Mucosa of rectum (tissue), 2 donors: ENCODE measurements at regions not wholly inside any gene's neighbourhood (a gene's known extent, or its start where the extent isn't known, plus 50 kb on each side); places are given as distances from the start of the nearest gene placed in this dataset.

Experiments
- H3K27ac ChIP-seq, 2 donors: one replicate each; pipeline ENCODE4 v1.7.0; 2013; ENCODE audit warnings: inconsistent platforms in 2 of 2, low read depth in 2 of 2, low read length in 2 of 2
- H3K27me3 ChIP-seq, 2 donors: one replicate each; pipeline ENCODE4 v1.7.0; 2013; ENCODE audit warnings: low read length in 2 of 2; ENCODE audit not compliant: control insufficient read depth in 2 of 2, insufficient read depth in 2 of 2
- H3K36me3 ChIP-seq, 2 donors: one replicate each; pipeline ENCODE4 v1.7.0; 2013; ENCODE audit warnings: low read length in 2 of 2; ENCODE audit not compliant: control insufficient read depth in 2 of 2, insufficient read depth in 2 of 2
- H3K4me1 ChIP-seq, 2 donors: one replicate each; pipeline ENCODE4 v1.7.0; 2013; ENCODE audit warnings: low read length in 2 of 2, mild to moderate bottlenecking in 1 of 2; ENCODE audit not compliant: control insufficient read depth in 2 of 2, insufficient read depth in 2 of 2
- H3K4me3 ChIP-seq, 2 donors: one replicate each; pipeline ENCODE4 v1.7.0; 2013; ENCODE audit warnings: low read length in 2 of 2
- H3K9ac ChIP-seq, 2 donors: one replicate each; pipeline ENCODE4 v1.7.0; 2013; ENCODE audit warnings: low read length in 2 of 2, low read depth in 1 of 2, mild to moderate bottlenecking in 1 of 2
- H3K9me3 ChIP-seq, 2 donors: one replicate each; pipeline ENCODE4 v1.7.0; 2013; ENCODE audit warnings: low read length in 2 of 2; ENCODE audit not compliant: control insufficient read depth in 2 of 2
- donor health status: healthy.
- donor health status: Normal muscosa, but diverticular disease.

- no peaks in the 10 kb centered on the region for H3K4me1 ChIP-seq
- no peak overlapping the region for H3K9ac ChIP-seq
- no peaks in the 10 kb centered on the region for H3K27me3 ChIP-seq
- no peak overlapping the region for H3K4me3 ChIP-seq
- no peaks in the 10 kb centered on the region for H3K9me3 ChIP-seq
- no peak overlapping the region for H3K27ac ChIP-seq
- no peaks in the 10 kb centered on the region for H3K36me3 ChIP-seq
These were observed 374.7 kb upstream of the DAB1 start for GRCh38 chr1:57798543-57798942.

DNA sequence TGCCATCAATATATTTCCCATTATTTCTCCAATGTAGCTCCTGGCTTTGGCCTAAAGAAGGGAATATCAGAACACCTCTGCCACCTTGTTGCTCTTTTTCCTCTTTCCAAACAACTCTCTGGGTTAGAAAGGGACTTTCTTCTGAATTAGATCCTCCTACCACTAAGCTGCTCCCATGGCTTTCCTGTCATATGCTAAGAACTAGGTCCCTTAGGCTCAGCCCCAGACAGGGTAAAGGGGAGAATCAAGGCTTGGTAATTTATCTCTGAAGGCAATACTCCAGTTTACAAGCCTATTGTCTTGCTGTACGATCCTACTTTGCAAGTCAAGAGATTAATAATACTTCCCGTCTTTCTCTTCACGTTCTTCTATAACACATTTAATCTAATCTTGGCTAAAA lies 373.2 kb upstream of the DAB1 start:
- Histone ChIP-seq H3K4me3 (no peak overlapping the region), H3K9me3 (no peaks in the 10 kb centered on the region), H3K4me1 (no peaks in the 10 kb centered on the region), H3K36me3 (no peaks in the 10 kb centered on the region), H3K27me3 (no peaks in the 10 kb centered on the region), H3K27ac (no peak overlapping the region), H3K9ac (no peak overlapping the region)

GRCh38 chr1:57796616-57797015 lies 372.8 kb upstream of the DAB1 start:
- no peak overlapping the region for H3K9ac ChIP-seq
- H3K4me1 ChIP-seq: no peaks in the 10 kb centered on the region
- no peaks in the 10 kb centered on the region for H3K27me3 ChIP-seq
- H3K9me3 ChIP-seq: no peaks in the 10 kb centered on the region
- no peaks in the 10 kb centered on the region for H3K36me3 ChIP-seq
- H3K4me3 ChIP-seq: no peak overlapping the region
- H3K27ac ChIP-seq: no peak overlapping the region

GRCh38 chr1:57795886-57796285 lies 372.0 kb upstream of the DAB1 start:
- no peaks in the 10 kb centered on the region for H3K4me1 ChIP-seq
- no peaks in the 10 kb centered on the region for H3K27me3 ChIP-seq
- H3K36me3 ChIP-seq: no peaks in the 10 kb centered on the region
- no peaks in the 10 kb centered on the region for H3K9me3 ChIP-seq
- H3K27ac ChIP-seq: no peak overlapping the region
- H3K4me3 ChIP-seq: no peak overlapping the region
- H3K9ac ChIP-seq: no peak overlapping the region

GRCh38 chr1:57794078-57794477 lies 370.2 kb upstream of the DAB1 start:
- H3K4me3 ChIP-seq: no peak overlapping the region
- H3K9ac ChIP-seq: no peak overlapping the region
- no peak overlapping the region for H3K27ac ChIP-seq
- no peaks in the 10 kb centered on the region for H3K9me3 ChIP-seq
- H3K27me3 ChIP-seq: no peaks in the 10 kb centered on the region
- no peaks in the 10 kb centered on the region for H3K4me1 ChIP-seq
- no peaks in the 10 kb centered on the region for H3K36me3 ChIP-seq

- Histone ChIP-seq H3K9me3 (no peaks in the 10 kb centered on the region), H3K27me3 (no peaks in the 10 kb centered on the region), H3K4me3 (no peak overlapping the region), H3K4me1 (no peaks in the 10 kb centered on the region), H3K36me3 (no peaks in the 10 kb centered on the region), H3K27ac (no peak overlapping the region), H3K9ac (no peak overlapping the region)
These were observed 367.6 kb upstream of the DAB1 start for GRCh38 chr1:57791497-57791896.

DNA sequence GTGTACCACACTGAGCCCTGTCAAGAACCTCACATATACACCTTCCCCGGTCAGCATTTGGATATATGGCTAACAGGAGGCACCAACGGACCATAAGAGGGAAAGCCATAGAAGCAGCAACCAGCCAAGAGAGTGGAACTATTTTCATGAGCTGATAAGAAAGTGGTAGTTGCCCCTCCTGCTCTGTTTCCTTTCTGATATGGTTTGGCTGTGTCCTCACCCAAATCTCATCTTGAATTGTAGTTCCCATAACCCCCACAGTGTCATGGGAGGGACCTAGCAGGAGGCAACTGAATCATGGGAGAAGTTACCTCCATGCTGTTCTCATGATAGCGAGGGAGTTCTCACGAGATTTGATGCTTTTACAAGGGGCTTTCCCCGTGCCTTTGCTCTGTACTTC lies 366.1 kb upstream of the DAB1 start:
- no peaks in the 10 kb centered on the region for H3K4me1 ChIP-seq
- no peak overlapping the region for H3K4me3 ChIP-seq
- no peak overlapping the region for H3K27ac ChIP-seq
- H3K36me3 ChIP-seq: no peaks in the 10 kb centered on the region
- no peak overlapping the region for H3K9ac ChIP-seq
- no peaks in the 10 kb centered on the region for H3K27me3 ChIP-seq
- no peaks in the 10 kb centered on the region for H3K9me3 ChIP-seq

GRCh38 chr1:57788313-57788712 lies 364.5 kb upstream of the DAB1 start:
- Histone ChIP-seq H3K9ac (no peak overlapping the region), H3K27ac (no peak overlapping the region), H3K4me1 (no peaks in the 10 kb centered on the region), H3K9me3 (no peaks in the 10 kb centered on the region), H3K4me3 (no peak overlapping the region), H3K27me3 (no peaks in the 10 kb centered on the region), H3K36me3 (no peaks in the 10 kb centered on the region)

DNA sequence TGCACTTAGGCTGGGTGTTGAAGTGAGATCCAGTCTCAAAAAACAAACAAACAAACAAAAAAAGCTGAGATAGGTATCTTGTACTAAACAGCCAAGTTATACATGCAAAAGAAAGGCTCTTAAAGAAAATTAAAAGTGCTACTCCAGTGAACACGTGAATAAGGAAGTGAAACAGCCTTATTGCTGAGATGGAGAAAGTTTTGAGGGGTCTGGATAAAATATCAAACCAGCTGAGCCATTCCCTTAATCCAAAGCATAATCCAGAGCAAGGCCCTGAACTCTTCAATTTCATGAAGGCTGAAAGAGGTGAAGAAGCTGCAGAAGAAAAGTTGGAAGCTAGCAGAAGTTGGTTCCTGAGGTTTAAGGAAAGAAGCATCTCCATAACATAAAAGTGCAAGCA lies 360.5 kb upstream of the DAB1 start:
- H3K9ac ChIP-seq: no peak overlapping the region

DNA sequence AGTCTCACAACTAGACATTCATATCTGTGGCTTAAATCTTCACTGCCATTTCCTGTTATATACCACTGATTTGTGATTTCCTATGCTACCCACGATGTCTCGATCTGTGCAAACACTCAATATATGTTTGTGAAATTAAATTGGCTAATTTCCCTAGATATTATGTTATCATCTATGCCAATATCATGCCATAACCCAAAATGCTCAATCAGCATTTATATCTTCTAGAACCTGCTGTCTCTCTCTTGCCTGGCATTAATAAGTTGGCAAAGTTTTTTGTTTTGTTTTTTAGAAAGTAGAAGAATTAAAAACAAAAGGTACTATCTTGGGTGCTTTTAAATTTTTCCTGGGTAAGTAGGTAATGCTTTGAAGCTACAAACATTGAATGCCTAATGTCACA lies 358.5 kb upstream of the DAB1 start:
- Histone ChIP-seq H3K9me3 (no peaks in the 10 kb centered on the region), H3K27ac (no peak overlapping the region), H3K9ac (no peak overlapping the region), H3K27me3 (no peaks in the 10 kb centered on the region), H3K4me3 (no peak overlapping the region), H3K36me3 (no peaks in the 10 kb centered on the region), H3K4me1 (no peaks in the 10 kb centered on the region)

More for the DNA sequence above, 360.5 kb upstream of the DAB1 start:
- Histone ChIP-seq H3K27ac (no peak overlapping the region), H3K4me1 (no peaks in the 10 kb centered on the region), H3K36me3 (no peaks in the 10 kb centered on the region), H3K27me3 (no peaks in the 10 kb centered on the region), H3K4me3 (no peak overlapping the region), H3K9me3 (no peaks in the 10 kb centered on the region)

GRCh38 chr1:57772580-57773195 lies 348.8 kb upstream of the DAB1 start:
- Histone ChIP-seq H3K4me1 (no peaks in the 10 kb centered on the region), H3K9me3 (no peaks in the 10 kb centered on the region)

More at GRCh38 chr1:57772580-57773195, 348.8 kb upstream of the DAB1 start:
- no peaks in the 10 kb centered on the region for H3K27me3 ChIP-seq
- no peak overlapping the region for H3K27ac ChIP-seq
- H3K36me3 ChIP-seq: no peaks in the 10 kb centered on the region
- H3K9ac ChIP-seq: no peak overlapping the region
- no peak overlapping the region for H3K4me3 ChIP-seq
